AG09319 (cell line): ENCODE measurements at regions not wholly inside any gene's neighbourhood (a gene's known extent, or its start where the extent isn't known, plus 50 kb on each side); places are given as distances from the start of the nearest gene placed in this dataset.
A peak's percentile ranks its signal among the peaks of the same experiment; 100 is the strongest.

ENCODE experiments used
- DNase-seq: peaks from one replicate; pipeline ENCODE4 v3.0.0-alpha.2; 2010; ENCODE audit warnings: low read depth; ENCODE audit errors: extremely low read depth
- TF ChIP-seq, protein P1 (sequence below): IDR thresholded peaks from 2 replicates; pipeline ENCODE4 v1.5.1; 2011; ENCODE audit warnings: low read depth, mild to moderate bottlenecking, inconsistent platforms, low read length, moderate library complexity

DNA sequence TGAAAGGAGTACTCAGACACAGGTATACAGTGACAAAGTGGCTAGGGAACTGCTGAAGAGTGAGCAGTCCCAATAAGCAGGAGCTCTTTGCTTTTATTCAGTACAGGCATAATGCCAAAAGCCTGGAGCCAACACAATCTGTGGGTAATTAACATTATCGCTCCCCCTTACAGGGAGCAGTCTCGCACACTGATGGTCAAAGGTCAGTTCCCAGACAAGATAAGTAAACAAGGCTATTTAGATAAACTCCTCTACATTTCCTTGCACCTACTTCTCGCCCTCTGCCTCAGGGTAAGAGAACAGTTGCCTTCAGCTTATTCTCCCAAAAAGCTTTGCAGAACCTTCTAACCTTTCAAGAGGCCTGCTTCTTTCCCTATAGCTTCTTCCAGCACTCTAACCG lies 73.9 kb upstream of the TAF9B start:
- no peak for DNase-seq
- TF ChIP-seq, protein P1, sequence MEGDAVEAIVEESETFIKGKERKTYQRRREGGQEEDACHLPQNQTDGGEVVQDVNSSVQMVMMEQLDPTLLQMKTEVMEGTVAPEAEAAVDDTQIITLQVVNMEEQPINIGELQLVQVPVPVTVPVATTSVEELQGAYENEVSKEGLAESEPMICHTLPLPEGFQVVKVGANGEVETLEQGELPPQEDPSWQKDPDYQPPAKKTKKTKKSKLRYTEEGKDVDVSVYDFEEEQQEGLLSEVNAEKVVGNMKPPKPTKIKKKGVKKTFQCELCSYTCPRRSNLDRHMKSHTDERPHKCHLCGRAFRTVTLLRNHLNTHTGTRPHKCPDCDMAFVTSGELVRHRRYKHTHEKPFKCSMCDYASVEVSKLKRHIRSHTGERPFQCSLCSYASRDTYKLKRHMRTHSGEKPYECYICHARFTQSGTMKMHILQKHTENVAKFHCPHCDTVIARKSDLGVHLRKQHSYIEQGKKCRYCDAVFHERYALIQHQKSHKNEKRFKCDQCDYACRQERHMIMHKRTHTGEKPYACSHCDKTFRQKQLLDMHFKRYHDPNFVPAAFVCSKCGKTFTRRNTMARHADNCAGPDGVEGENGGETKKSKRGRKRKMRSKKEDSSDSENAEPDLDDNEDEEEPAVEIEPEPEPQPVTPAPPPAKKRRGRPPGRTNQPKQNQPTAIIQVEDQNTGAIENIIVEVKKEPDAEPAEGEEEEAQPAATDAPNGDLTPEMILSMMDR = no peak

GRCh38 chrX:78199851-78200250 lies 60.4 kb upstream of the TAF9B start:
- TF ChIP-seq, protein P1 = peak; percentile 5; the same call in 1 of the 2 replicates
- no peak for DNase-seq
